NCI-H1105 treated with DMSO at 0.1 percent for 48 hours (cell line): ENCODE measurements at regions not wholly inside any gene's neighbourhood (a gene's known extent, or its start where the extent isn't known, plus 50 kb on each side); places are given as distances from the start of the nearest gene placed in this dataset.
A peak's percentile ranks its signal among the peaks of the same experiment; 100 is the strongest.

Experiments used
- DNase-seq: peaks from one replicate; lab custom pipeline; 2025; lab: John Stamatoyannopoulos, UW

DNA sequence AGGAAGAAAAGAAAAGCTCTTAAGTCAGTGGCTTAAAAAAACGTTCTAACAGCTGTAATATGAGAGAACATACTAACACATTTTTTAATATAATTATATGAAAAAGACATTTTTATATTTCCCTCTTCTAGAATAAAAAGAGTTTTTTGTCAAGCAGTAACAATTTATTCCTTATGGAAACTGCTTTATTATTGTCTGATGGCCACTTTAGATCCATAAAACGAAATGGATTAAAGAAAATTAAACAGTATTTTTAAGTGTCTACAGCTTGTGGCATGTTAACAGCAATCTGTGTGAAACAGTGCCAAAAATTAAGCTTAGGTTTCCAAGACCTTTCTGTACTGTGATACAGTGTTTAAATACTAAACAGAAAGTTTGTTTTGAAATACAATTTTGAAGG, 55.5 kb upstream of the TENM3 start:
- no peak for DNase-seq

DNA sequence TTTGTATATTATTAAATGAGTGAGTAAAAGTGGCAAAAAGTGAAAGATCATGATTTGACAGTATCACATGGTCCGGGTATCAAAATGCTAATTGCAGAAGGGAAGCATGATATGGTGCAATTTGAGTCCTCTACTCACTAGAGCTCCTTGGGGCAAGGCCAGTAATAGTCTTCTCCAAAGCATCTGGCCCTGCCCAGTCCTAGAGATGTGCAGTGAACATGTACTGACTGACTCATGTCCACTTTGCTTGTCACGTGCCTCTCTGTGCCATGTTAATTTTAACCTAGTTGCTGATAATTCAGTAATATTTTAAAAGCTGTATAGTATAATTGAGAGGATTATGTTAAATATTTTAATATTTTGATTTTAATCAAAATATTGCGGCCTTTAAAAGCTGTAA, 54.6 kb upstream of the TENM3 start:
- DNase-seq: no peak

- DNase-seq: peak; percentile 27
These were observed 53.9 kb upstream of the TENM3 start for GRCh38 chr4:182189103-182189878.

GRCh38 chr4:182190306-182190705, 52.9 kb upstream of the TENM3 start:
- DNase-seq: no peak

GRCh38 chr4:182192511-182193181, 50.6 kb upstream of the TENM3 start:
- no peak for DNase-seq

- DNase-seq: peak; percentile 56
These were observed 49.9 kb upstream of the TENM3 start for GRCh38 chr4:182193311-182193710.
